ENCODE measurements at regions not wholly inside any gene's neighbourhood (a gene's known extent, or its start where the extent isn't known, plus 50 kb on each side); places are given as distances from the start of the nearest gene placed in this dataset.

GRCh38 chr17:79205688-79206205, 131.1 kb downstream of the ENGASE start:
- DNase-seq (ENCODE audit: low read depth in 1 of 2, low spot score in 1 of 2) (no peak), ATAC-seq (no peak), FAIRE-seq (no peak)
- Histone ChIP-seq H3K9me3 (peaks cover 3% of the 10 kb centered on the region; the same call in 1 of the 3 replicates), H3K27ac (no peak overlapping the region), H3K4me1 (peaks cover 15% of the 10 kb centered on the region; the same call in 2 of the 3 replicates), H3K4me3 (no peak overlapping the region), H3K4me2 (no peak overlapping the region)
- no peak for TF ChIP-seq MAFK (IDR thresholded peaks at IDR 0.05; ENCODE audit: partially characterized antibody)
- no peak for TF ChIP-seq ZSCAN20 (CRISPR knock-in tag; IDR thresholded peaks at IDR 0.05)
- no peak for TF ChIP-seq RNF2 (IDR thresholded peaks at IDR 0.05; ENCODE audit: borderline replicate concordance, low read depth)
- POLR2A ChIA-PET, result no interaction called here
- WGBS (ENCODE audit: missing lambda C conversion rate), result 42% methylated on average over 6 of the region's 6 CpGs
- CTCF ChIA-PET, result interaction anchor here (1.1 to 4.4 kb wide), 4 partner anchors 7 to 186 kb away, joined by 3 to 24 read pairs (median 6); no protein-coding TSS in a partner anchor

DNA sequence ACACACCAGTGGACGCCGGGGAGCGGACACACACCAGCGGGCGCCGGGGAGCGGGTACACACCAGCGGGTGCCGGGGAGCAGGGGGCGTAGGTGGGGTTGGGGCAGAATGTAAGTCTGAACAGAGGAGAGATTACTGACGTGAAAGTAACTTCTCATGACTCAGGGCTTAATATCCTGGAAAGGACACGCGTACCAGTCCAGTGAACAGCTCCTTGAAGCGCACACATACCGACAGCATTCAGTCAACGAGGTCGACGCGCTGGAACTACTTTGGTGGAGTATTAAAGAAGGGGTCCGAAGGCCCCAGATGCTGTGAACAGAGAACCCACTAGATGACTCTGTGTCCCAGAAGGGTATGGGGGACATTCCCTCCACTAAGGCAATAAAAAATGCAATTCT, 129.6 kb downstream of the ENGASE start:
- TF ChIP-seq FOSL2 (IDR thresholded peaks at IDR 0.05), result no peak
- TF ChIP-seq FOSL2 (CRISPR knock-in tag; IDR thresholded peaks at IDR 0.05), result no peak
- TF ChIP-seq EHF (CRISPR knock-in tag; IDR thresholded peaks at IDR 0.05), result no peak
- no peak for TF ChIP-seq SMC3 (IDR thresholded peaks at IDR 0.05)
- TF ChIP-seq POLR2A (IDR thresholded peaks at IDR 0.05; ENCODE audit: low read length), result no peak
- no peak for TF ChIP-seq CHD4 (IDR thresholded peaks at IDR 0.05; ENCODE audit: borderline replicate concordance)
- no peak for TF ChIP-seq PHF8 (IDR thresholded peaks at IDR 0.05; ENCODE audit: borderline replicate concordance, low read depth)
- Histone ChIP-seq H3K4me1 (peaks cover 15% of the 10 kb centered on the region; the same call in 2 of the 3 replicates), H3K4me2 (no peak overlapping the region), H3K4me3 (no peak overlapping the region), H3K27ac (no peak overlapping the region), H3K9me3 (peaks cover 3% of the 10 kb centered on the region; the same call in 1 of the 3 replicates)
- ATAC-seq (no peak), FAIRE-seq (no peak), DNase-seq (ENCODE audit: low read depth in 1 of 2, low spot score in 1 of 2) (no peak)
- WGBS (ENCODE audit: missing lambda C conversion rate), result 89% methylated on average over 15 of the region's 20 CpGs
- ChIA-PET POLR2A (no interaction called here), CTCF (interaction anchor here (0.9 to 4.4 kb wide), 3 partner anchors 9 to 188 kb away, joined by 3 to 24 read pairs (median 4); no protein-coding TSS in a partner anchor)

DNA sequence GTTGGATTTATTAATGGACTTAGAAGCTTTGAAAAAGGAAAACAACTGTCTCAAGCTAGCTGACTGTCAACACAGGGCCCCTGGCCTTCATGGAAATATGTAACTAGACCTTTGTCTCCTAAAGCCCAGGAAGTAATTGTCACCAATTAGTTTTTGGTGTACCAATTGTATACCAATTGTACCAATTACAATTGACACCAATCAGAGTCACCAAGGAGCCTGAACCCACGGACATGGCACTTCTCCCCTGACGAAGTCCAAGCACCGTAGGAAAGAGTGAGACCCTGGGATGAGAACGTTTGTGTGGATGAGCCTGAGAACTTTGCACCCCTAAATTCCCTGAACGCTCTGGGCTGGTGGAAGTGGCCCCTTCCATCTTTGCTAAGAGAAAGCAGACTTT, 129.0 kb downstream of the ENGASE start:
- TF ChIP-seq RNF2 (IDR thresholded peaks at IDR 0.05; ENCODE audit: borderline replicate concordance, low read depth), result no peak
- TF ChIP-seq HEYL (CRISPR knock-in tag; IDR thresholded peaks at IDR 0.05), result no peak
- no peak for TF ChIP-seq TFCP2L1 (CRISPR knock-in tag; IDR thresholded peaks at IDR 0.05)
- no peak for TF ChIP-seq CEBPB (IDR thresholded peaks at IDR 0.05)
- no peak for TF ChIP-seq ZFP36 (IDR thresholded peaks at IDR 0.05; ENCODE audit: borderline replicate concordance, partially characterized antibody)
- TF ChIP-seq MAX (IDR thresholded peaks at IDR 0.05), result no peak
- TF ChIP-seq CHD2 (IDR thresholded peaks at IDR 0.05; ENCODE audit: low read length, partially characterized antibody), result no peak
- TF ChIP-seq NFE2L2 (conservative IDR thresholded peaks at IDR 0.05; ENCODE audit: low read length), result no peak
- TF ChIP-seq POLR2AphosphoS2 (conservative IDR thresholded peaks at IDR 0.05; ENCODE audit: low read length), result no peak
- no peak for TF ChIP-seq SMC3 (IDR thresholded peaks at IDR 0.05)
- no peak for TF ChIP-seq FOSB (CRISPR knock-in tag; IDR thresholded peaks at IDR 0.05)
- CTCF ChIA-PET, result interaction anchor here (0.9 to 4.4 kb wide), 3 partner anchors 8 to 188 kb away, joined by 3 to 24 read pairs (median 4); no protein-coding TSS in a partner anchor
- H3K4me2 ChIP-seq, result no peak overlapping the region
- DNase-seq (ENCODE audit: low read depth in 1 of 2, low spot score in 1 of 2), result no peak
- no peak for FAIRE-seq
- no peak overlapping the region for H3K27ac ChIP-seq
- no peak overlapping the region for H3K4me3 ChIP-seq
- H3K9me3 ChIP-seq, result peaks cover 3% of the 10 kb centered on the region; the same call in 1 of the 3 replicates
- no peak for ATAC-seq
- WGBS (ENCODE audit: missing lambda C conversion rate), result 69% methylated on average over 5 of the region's 5 CpGs
- H3K4me1 ChIP-seq, result peaks cover 15% of the 10 kb centered on the region; the same call in 2 of the 3 replicates
- POLR2A ChIA-PET, result no interaction called here

DNA sequence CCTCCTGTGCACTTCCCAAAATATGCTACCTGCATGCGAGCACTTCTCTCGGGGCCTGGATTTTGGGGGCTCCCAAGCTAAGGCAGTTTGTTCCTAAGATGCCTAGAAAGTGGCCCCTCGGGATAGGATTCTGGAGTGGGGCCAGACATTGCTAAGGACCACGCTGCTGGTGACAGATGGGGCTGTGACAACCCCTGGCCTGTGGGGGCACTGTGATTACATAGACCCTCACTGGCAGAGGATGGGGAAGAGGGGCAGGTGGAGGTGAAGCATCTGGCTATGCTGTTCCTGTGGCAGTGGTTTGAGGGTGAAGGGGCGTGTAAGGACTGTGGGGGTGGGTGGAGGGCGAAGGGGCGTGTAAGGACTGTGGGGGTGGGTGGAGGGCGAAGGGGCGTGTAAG, 128.4 kb downstream of the ENGASE start:
- POLR2A ChIA-PET, result no interaction called here
- Histone ChIP-seq H3K4me3 (no peak overlapping the region), H3K4me2 (no peak overlapping the region), H3K27ac (no peak overlapping the region), H3K9me3 (peaks cover 3% of the 10 kb centered on the region; the same call in 1 of the 3 replicates), H3K4me1 (peaks cover 15% of the 10 kb centered on the region; the same call in 2 of the 3 replicates)
- FAIRE-seq, result no peak
- no peak for DNase-seq (ENCODE audit: low read depth in 1 of 2, low spot score in 1 of 2)
- ATAC-seq, result no peak
- CTCF ChIA-PET, result interaction anchor here (0.6 kb wide), 1 partner anchor 22 kb away, joined by 5 read pairs; no protein-coding TSS in a partner anchor
- WGBS (ENCODE audit: missing lambda C conversion rate), result 72% methylated on average over 4 of the region's 9 CpGs
- TF ChIP-seq HOXB13 (CRISPR knock-in tag; IDR thresholded peaks at IDR 0.05; ENCODE audit: low read depth) (no peak), USF2 (IDR thresholded peaks at IDR 0.05) (no peak), ZSCAN20 (CRISPR knock-in tag; IDR thresholded peaks at IDR 0.05) (no peak), CEBPB (IDR thresholded peaks at IDR 0.05) (no peak), FOSB (CRISPR knock-in tag; IDR thresholded peaks at IDR 0.05) (no peak), ELK1 (IDR thresholded peaks at IDR 0.05; ENCODE audit: low read depth, low read length) (no peak), NR3C1 (IDR thresholded peaks at IDR 0.05) (no peak), FOSL2 (IDR thresholded peaks at IDR 0.05) (no peak), FOSL2 (CRISPR knock-in tag; IDR thresholded peaks at IDR 0.05) (no peak), HEYL (CRISPR knock-in tag; IDR thresholded peaks at IDR 0.05) (no peak), KDM1A (IDR thresholded peaks at IDR 0.05; ENCODE audit: low read depth) (no peak), EHF (CRISPR knock-in tag; IDR thresholded peaks at IDR 0.05) (no peak), CHD2 (IDR thresholded peaks at IDR 0.05; ENCODE audit: low read length, partially characterized antibody) (no peak)
- TF ChIP-seq, protein P1, sequence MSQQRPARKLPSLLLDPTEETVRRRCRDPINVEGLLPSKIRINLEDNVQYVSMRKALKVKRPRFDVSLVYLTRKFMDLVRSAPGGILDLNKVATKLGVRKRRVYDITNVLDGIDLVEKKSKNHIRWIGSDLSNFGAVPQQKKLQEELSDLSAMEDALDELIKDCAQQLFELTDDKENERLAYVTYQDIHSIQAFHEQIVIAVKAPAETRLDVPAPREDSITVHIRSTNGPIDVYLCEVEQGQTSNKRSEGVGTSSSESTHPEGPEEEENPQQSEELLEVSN (IDR thresholded peaks at IDR 0.05; ENCODE audit: borderline replicate concordance, low read depth), result no peak
- TF ChIP-seq, protein P2, sequence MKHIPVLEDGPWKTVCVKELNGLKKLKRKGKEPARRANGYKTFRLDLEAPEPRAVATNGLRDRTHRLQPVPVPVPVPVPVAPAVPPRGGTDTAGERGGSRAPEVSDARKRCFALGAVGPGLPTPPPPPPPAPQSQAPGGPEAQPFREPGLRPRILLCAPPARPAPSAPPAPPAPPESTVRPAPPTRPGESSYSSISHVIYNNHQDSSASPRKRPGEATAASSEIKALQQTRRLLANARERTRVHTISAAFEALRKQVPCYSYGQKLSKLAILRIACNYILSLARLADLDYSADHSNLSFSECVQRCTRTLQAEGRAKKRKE (CRISPR knock-in tag; IDR thresholded peaks at IDR 0.05; ENCODE audit: low read depth), result no peak
- TF ChIP-seq, protein P3, sequence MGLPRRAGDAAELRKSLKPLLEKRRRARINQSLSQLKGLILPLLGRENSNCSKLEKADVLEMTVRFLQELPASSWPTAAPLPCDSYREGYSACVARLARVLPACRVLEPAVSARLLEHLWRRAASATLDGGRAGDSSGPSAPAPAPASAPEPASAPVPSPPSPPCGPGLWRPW (IDR thresholded peaks at IDR 0.05), result no peak

Measured in A549 (cell line).